Caco-2 (cell line): ENCODE measurements at regions not wholly inside any gene's neighbourhood (a gene's known extent, or its start where the extent isn't known, plus 50 kb on each side); places are given as distances from the start of the nearest gene placed in this dataset.

Experiments
- BruUV-seq: library from RNA; stranded (reverse); fragments of 400-500 nt; replicated peaks from 2 replicates; lab custom pipeline; 2021; lab: Mats Ljungman, UMichigan
- CTCF ChIA-PET: fragments of 300-600 bp; sonication (Branson Sonifier 250); formaldehyde crosslinking; loops from one replicate; lab custom pipeline; 2022; ENCODE audit warnings: antibody characterized with exemption; lab: Charles Lee
- POLR2A ChIA-PET: fragments of 300-600 bp; sonication (Branson Sonifier 250); formaldehyde crosslinking; loops from one replicate; lab custom pipeline; 2022; ENCODE audit warnings: antibody characterized with exemption; lab: Charles Lee
- DNase-seq, 2 experiments: peaks; one replicate each; pipeline versions ENCODE4 v3.0.0 to v3.0.0-alpha.2; 2020 to 2022
- H3K27me3 ChIP-seq: replicated peaks from 2 replicates; pipeline ENCODE4 v1.6.0; 2011; ENCODE audit warnings: low read length; ENCODE audit not compliant: control insufficient read depth, insufficient read depth
- H3K36me3 ChIP-seq: 2 replicates; pipeline ENCODE4 v1.5.1; 2011; ENCODE audit warnings: low read length; ENCODE audit not compliant: control insufficient read depth, insufficient read depth
- H3K4me1 ChIP-seq: fragments of 250-450 bp; sonication (Bioruptor Pico); 2 replicates; pipeline ENCODE4 v1.5.1; 2020; ENCODE audit warnings: mild to moderate bottlenecking
- H3K4me3 ChIP-seq: 2 replicates; pipeline ENCODE4 v1.5.1; 2011; ENCODE audit warnings: low read depth, mild to moderate bottlenecking, control low read depth, low read length
- H3K9me3 ChIP-seq: fragments of 250-450 bp; sonication (Bioruptor Pico); 2 replicates; pipeline ENCODE4 v1.5.1; 2020; ENCODE audit warnings: mild to moderate bottlenecking, moderate library complexity
- H3K27ac Mint-ChIP-seq: one replicate; pipeline ENCODE4 v1.8.0; 2022; ENCODE audit warnings: mixed read lengths; ENCODE audit not compliant: unreplicated experiment
- H3K27me3 Mint-ChIP-seq: one replicate; pipeline ENCODE4 v1.8.0; 2022; ENCODE audit warnings: mixed read lengths; ENCODE audit not compliant: insufficient read depth, unreplicated experiment
- H3K36me3 Mint-ChIP-seq: one replicate; pipeline ENCODE4 v1.8.0; 2022; ENCODE audit warnings: mild to moderate bottlenecking, mixed read lengths; ENCODE audit not compliant: insufficient read depth, unreplicated experiment
- H3K4me1 Mint-ChIP-seq: one replicate; pipeline ENCODE4 v1.8.0; 2022; ENCODE audit warnings: low read depth, mixed read lengths; ENCODE audit not compliant: unreplicated experiment
- H3K4me3 Mint-ChIP-seq: one replicate; pipeline ENCODE4 v1.8.0; 2022; ENCODE audit warnings: mild to moderate bottlenecking, moderate library complexity, mixed read lengths; ENCODE audit not compliant: unreplicated experiment
- H3K9me3 Mint-ChIP-seq: one replicate; pipeline ENCODE4 v1.8.0; 2022; ENCODE audit warnings: mixed read lengths; ENCODE audit not compliant: unreplicated experiment
- intact Hi-C: fragments of 100-400 bp; cut with micrococcal nuclease; formaldehyde crosslinking; loops from one replicate; pipeline ENCODE4 v1.10.0; 2022; ENCODE audit not compliant: unreplicated experiment
- TF ChIP-seq, protein P1 (sequence below), 2 experiments: fragments of 200-600 bp in 1 of 2; IDR thresholded peaks; 1 replicate in 1 of 2; 2 replicates in 1 of 2; pipeline versions ENCODE4 v1.5.1 to v1.8.0; 2011 to 2022; ENCODE audit warnings: antibody characterized with exemption in 1 of 2, control low read depth in 1 of 2, inconsistent platforms in 1 of 2, low read depth in 1 of 2, low read length in 1 of 2, mild to moderate bottlenecking in 1 of 2, moderate library complexity in 1 of 2; ENCODE audit not compliant: insufficient read depth in 1 of 2, severe bottlenecking in 1 of 2, unreplicated experiment in 1 of 2

DNA sequence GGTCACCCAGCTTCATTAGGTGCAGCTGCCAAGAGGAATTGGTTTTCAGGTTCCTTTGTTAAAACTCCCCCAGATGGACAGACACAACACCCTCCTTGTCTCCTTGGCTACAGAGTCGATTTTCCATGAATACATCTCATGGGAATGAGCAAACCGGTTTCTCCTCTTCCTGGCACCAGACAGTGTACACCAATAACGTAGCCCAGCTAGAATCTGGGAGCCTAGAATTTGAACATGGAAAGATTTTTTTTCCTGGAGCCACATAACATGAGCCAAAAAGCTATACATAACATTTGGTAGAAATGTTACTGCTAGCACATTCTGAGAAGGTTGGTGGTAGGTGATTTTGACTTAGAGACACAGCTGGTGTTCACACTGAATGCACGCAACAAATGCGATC, 62.9 kb upstream of the SLC34A2 start:
- Mint-ChIP-seq H3K4me3 (no peak overlapping the region), H3K36me3 (no peaks in the 10 kb centered on the region), H3K27me3 (peaks cover 3% of the 10 kb centered on the region), H3K4me1 (peaks cover 7% of the 10 kb centered on the region), H3K27ac (no peak overlapping the region), H3K9me3 (peaks cover 29% of the 10 kb centered on the region)
- Histone ChIP-seq H3K4me1 (no peaks in the 10 kb centered on the region), H3K9me3 (peaks cover 7% of the 10 kb centered on the region; the same call in 1 of the 2 replicates), H3K4me3 (no peak overlapping the region), H3K27me3 (no peaks in the 10 kb centered on the region), H3K36me3 (no peaks in the 10 kb centered on the region)
- TF ChIP-seq, protein P1, sequence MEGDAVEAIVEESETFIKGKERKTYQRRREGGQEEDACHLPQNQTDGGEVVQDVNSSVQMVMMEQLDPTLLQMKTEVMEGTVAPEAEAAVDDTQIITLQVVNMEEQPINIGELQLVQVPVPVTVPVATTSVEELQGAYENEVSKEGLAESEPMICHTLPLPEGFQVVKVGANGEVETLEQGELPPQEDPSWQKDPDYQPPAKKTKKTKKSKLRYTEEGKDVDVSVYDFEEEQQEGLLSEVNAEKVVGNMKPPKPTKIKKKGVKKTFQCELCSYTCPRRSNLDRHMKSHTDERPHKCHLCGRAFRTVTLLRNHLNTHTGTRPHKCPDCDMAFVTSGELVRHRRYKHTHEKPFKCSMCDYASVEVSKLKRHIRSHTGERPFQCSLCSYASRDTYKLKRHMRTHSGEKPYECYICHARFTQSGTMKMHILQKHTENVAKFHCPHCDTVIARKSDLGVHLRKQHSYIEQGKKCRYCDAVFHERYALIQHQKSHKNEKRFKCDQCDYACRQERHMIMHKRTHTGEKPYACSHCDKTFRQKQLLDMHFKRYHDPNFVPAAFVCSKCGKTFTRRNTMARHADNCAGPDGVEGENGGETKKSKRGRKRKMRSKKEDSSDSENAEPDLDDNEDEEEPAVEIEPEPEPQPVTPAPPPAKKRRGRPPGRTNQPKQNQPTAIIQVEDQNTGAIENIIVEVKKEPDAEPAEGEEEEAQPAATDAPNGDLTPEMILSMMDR (IDR thresholded peaks at IDR 0.05; ENCODE audit: insufficient read depth in 1 of 2, low read depth in 1 of 2, low read length in 1 of 2, severe bottlenecking in 1 of 2, unreplicated experiment in 1 of 2): no peak
- ChIA-PET CTCF (no interaction called here), POLR2A (no interaction called here)
- intact Hi-C loops: no loop called here
- BruUV-seq: no TSS peak
- DNase-seq: no peak
